Prostate gland (tissue), 2 donors: ENCODE measurements at regions not wholly inside any gene's neighbourhood (a gene's known extent, or its start where the extent isn't known, plus 50 kb on each side); places are given as distances from the start of the nearest gene placed in this dataset.

Source experiments
- CTCF ChIP-seq, 4 experiments: fragments of 200-600 bp in 2 of 4; fragments of 450-650 bp in 2 of 4; sonication (generic) in 2 of 4; IDR thresholded peaks; 1 replicate in 3 of 4; 2 replicates in 1 of 4; pipeline ENCODE4 v1.5.1; 2016 to 2019; ENCODE audit warnings: antibody characterized with exemption in 4 of 4, mild to moderate bottlenecking in 2 of 4, moderate library complexity in 2 of 4
- POLR2A ChIP-seq: fragments of 450-650 bp; IDR thresholded peaks from one replicate; pipeline ENCODE4 v1.6.1; 2016; ENCODE audit warnings: antibody characterized with exemption, mild to moderate bottlenecking

GRCh38 chr5:138657360-138657759, 82.2 kb upstream of the HSPA9 start:
- TF ChIP-seq CTCF (IDR thresholded peaks at IDR 0.05): no peak
- no peak for TF ChIP-seq POLR2A
